Endothelial cell of umbilical vein (primary cell): ENCODE measurements at regions not wholly inside any gene's neighbourhood (a gene's known extent, or its start where the extent isn't known, plus 50 kb on each side); places are given as distances from the start of the nearest gene placed in this dataset.

Experiments used
- BruUV-seq: library from RNA; stranded (reverse); fragments of 400-500 nt; replicated peaks from 2 replicates; lab custom pipeline; 2021; lab: Mats Ljungman, UMichigan
- CTCF ChIA-PET: fragments of 300-600, 350-600 bp; sonication (Branson Sonifier 250); formaldehyde crosslinking; loops from one replicate; lab custom pipeline; 2021; ENCODE audit warnings: antibody characterized with exemption, inconsistent platforms; lab: Charles Lee
- POLR2A ChIA-PET: fragments of 300-600, 350-600 bp; sonication (Branson Sonifier 250); formaldehyde crosslinking; loops from one replicate; lab custom pipeline; 2021; ENCODE audit warnings: antibody characterized with exemption, inconsistent platforms; lab: Charles Lee
- DNase-seq: peaks from one replicate; pipeline ENCODE4 v3.0.0-alpha.2; 2011; ENCODE audit warnings: low read depth, low spot score
- FAIRE-seq: peaks from 2 replicates; lab custom pipeline; 2011; peaks lifted over from hg19 to GRCh38; lab: Jason Lieb, UNC
- H2AFZ ChIP-seq: 2 replicates; pipeline ENCODE4 v1.6.0; 2012; ENCODE audit warnings: low read depth, low read length, control low read depth, inconsistent platforms
- H3K27ac ChIP-seq: 2 replicates; pipeline ENCODE4 v1.5.1; 2011; ENCODE audit warnings: low read depth, mild to moderate bottlenecking, control low read depth, low read length, moderate library complexity; ENCODE audit not compliant: insufficient read depth
- H3K27me3 ChIP-seq, 2 experiments: 2 replicates each; pipeline versions ENCODE4 v1.6.0 to v1.6.1; 2011; ENCODE audit warnings: low read length in 2 of 2, mixed read lengths in 1 of 2; ENCODE audit not compliant: control insufficient read depth in 2 of 2, insufficient read depth in 2 of 2
- H3K36me3 ChIP-seq, 2 experiments: 2 replicates in 1 of 2; 3 replicates in 1 of 2; pipeline ENCODE4 v1.5.1; 2011; ENCODE audit warnings: low read length in 2 of 2, mild to moderate bottlenecking in 1 of 2, moderate library complexity in 1 of 2; ENCODE audit not compliant: control insufficient read depth in 2 of 2, insufficient read depth in 2 of 2; ENCODE audit errors: extremely low read depth in 1 of 2
- H3K4me1 ChIP-seq: 3 replicates; pipeline ENCODE4 v1.5.1; 2011; ENCODE audit warnings: mild to moderate bottlenecking, low read length; ENCODE audit not compliant: control insufficient read depth, insufficient read depth; ENCODE audit errors: extremely low read depth
- H3K4me2 ChIP-seq: 2 replicates; pipeline ENCODE4 v1.6.1; 2011; ENCODE audit warnings: low read length, control low read depth, mixed read lengths; ENCODE audit not compliant: insufficient read depth
- H3K4me3 ChIP-seq, 3 experiments: fragments of 200-600 bp in 1 of 3; sonication (generic), shearing (Covaris generic) in 1 of 3; replicated peaks in 1 of 3; 2 replicates each; pipeline ENCODE4 v1.5.1; 2011 to 2016; ENCODE audit warnings: control low read depth in 3 of 3, low read length in 3 of 3, mild to moderate bottlenecking in 2 of 3, inconsistent platforms in 1 of 3, low read depth in 1 of 3, moderate library complexity in 1 of 3; ENCODE audit not compliant: insufficient read depth in 1 of 3
- H3K79me2 ChIP-seq: 2 replicates; pipeline ENCODE4 v1.6.0; 2012; ENCODE audit warnings: low read length, inconsistent platforms; ENCODE audit not compliant: control insufficient read depth, insufficient read depth
- H3K9ac ChIP-seq: replicated peaks from 2 replicates; pipeline ENCODE3; 2011; ENCODE audit warnings: low read length, control low read depth; ENCODE audit not compliant: insufficient read depth; ENCODE audit errors: extremely low read depth
- H3K9me1 ChIP-seq: replicated peaks from 3 replicates; pipeline ENCODE4 v1.6.0; 2011; ENCODE audit warnings: mild to moderate bottlenecking, low read length; ENCODE audit not compliant: control insufficient read depth, insufficient read depth; ENCODE audit errors: extremely low read depth
- H3K9me3 ChIP-seq: replicated peaks from 2 replicates; pipeline ENCODE4 v1.5.1; 2012; ENCODE audit warnings: low read length, inconsistent platforms; ENCODE audit not compliant: control insufficient read depth, insufficient read depth
- H4K20me1 ChIP-seq: replicated peaks from 2 replicates; pipeline ENCODE3; 2011; ENCODE audit warnings: mild to moderate bottlenecking, low read length; ENCODE audit not compliant: control insufficient read depth, insufficient read depth; ENCODE audit errors: extremely low read depth
- CTCF ChIP-seq, 2 donors: IDR thresholded peaks; 1 replicate in 1 of 2; 2 replicates in 1 of 2; pipeline ENCODE4 v1.5.1; 2011; ENCODE audit warnings: low read length in 2 of 2, mild to moderate bottlenecking in 2 of 2, moderate library complexity in 2 of 2, control low read depth in 1 of 2, inconsistent platforms in 1 of 2, low read depth in 1 of 2; ENCODE audit not compliant: insufficient read depth in 1 of 2; ENCODE audit errors: extremely low read depth in 1 of 2
- EZH2 ChIP-seq: IDR thresholded peaks from 2 replicates; pipeline ENCODE4 v1.6.1; 2012; ENCODE audit warnings: borderline replicate concordance, low read depth, mild to moderate bottlenecking, moderate library complexity, low read length, inconsistent platforms; ENCODE audit not compliant: severe bottlenecking
- FOS ChIP-seq: IDR thresholded peaks from 2 replicates; pipeline ENCODE4 v1.6.1; 2011; ENCODE audit warnings: mild to moderate bottlenecking, low read length, moderate library complexity, borderline replicate concordance; ENCODE audit not compliant: insufficient read depth
- GATA2 ChIP-seq: IDR thresholded peaks from 2 replicates; pipeline ENCODE4 v1.7.0; 2011; ENCODE audit warnings: low read depth, mild to moderate bottlenecking, moderate library complexity, mixed read lengths, low read length; ENCODE audit not compliant: insufficient read length, insufficient read depth
- JUN ChIP-seq: IDR thresholded peaks from 2 replicates; pipeline ENCODE4 v1.6.1; 2011; ENCODE audit warnings: borderline replicate concordance, low read depth; ENCODE audit not compliant: insufficient read length, insufficient read depth
- MAX ChIP-seq: IDR thresholded peaks from 2 replicates; pipeline ENCODE4 v1.6.1; 2011; ENCODE audit not compliant: insufficient read depth, insufficient read length
- MYC ChIP-seq: IDR thresholded peaks from one replicate; pipeline ENCODE4 v1.6.1; 2011; ENCODE audit warnings: mild to moderate bottlenecking, low read depth, low read length
- POLR2A ChIP-seq: IDR thresholded peaks from 2 replicates; pipeline ENCODE4 v1.6.1; 2012; ENCODE audit warnings: low read depth, mild to moderate bottlenecking, control low read depth, low read length
- POLR2AphosphoS5 ChIP-seq: IDR thresholded peaks from 2 replicates; pipeline ENCODE4 v1.6.1; 2012; ENCODE audit warnings: low read depth, mild to moderate bottlenecking, control low read depth, low read length, moderate library complexity; ENCODE audit not compliant: insufficient read depth
- dilution Hi-C: fragments of 300-500 bp; cut with MboI; formaldehyde crosslinking; loops from one replicate; pipeline ENCODE4 v1.15.0; 2019; ENCODE audit warnings: low sequenced_read_pairs; ENCODE audit not compliant: extremely low pct_ligation_motif_present
- intact Hi-C: fragments of 100-400 bp; cut with micrococcal nuclease; formaldehyde crosslinking; loops from one replicate; pipeline ENCODE4 v1.10.0; 2022

GRCh38 chr3:88589138-88589537 is 439.4 kb downstream of the C3orf38 start:
- Histone ChIP-seq H2AFZ (no peak overlapping the region), H3K4me3 (no peak overlapping the region), H3K4me1 (no peaks in the 10 kb centered on the region), H4K20me1 (no peaks in the 10 kb centered on the region), H3K9me1 (no peaks in the 10 kb centered on the region), H3K9me3 (peaks cover 2% of the 10 kb centered on the region), H3K27ac (no peak overlapping the region), H3K36me3 (no peaks in the 10 kb centered on the region), H3K4me2 (no peak overlapping the region), H3K27me3 (no peaks in the 10 kb centered on the region), H3K9ac (no peak overlapping the region), H3K79me2 (no peaks in the 10 kb centered on the region)
- intact Hi-C loops (no loop called here), dilution Hi-C loops (no loop called here)
- POLR2A ChIA-PET: no interaction called here
- no peak for FAIRE-seq
- CTCF ChIA-PET: no interaction called here
- DNase-seq: no peak
- no peak for TF ChIP-seq EZH2
- TF ChIP-seq FOS: no peak
- TF ChIP-seq POLR2AphosphoS5: no peak
- TF ChIP-seq MAX: no peak
- TF ChIP-seq CTCF (IDR thresholded peaks at IDR 0.05; ENCODE audit: extremely low read depth in 1 of 2, insufficient read depth in 1 of 2, low read depth in 1 of 2, low read length in 2 of 2): no peak
- no peak for TF ChIP-seq JUN
- no peak for TF ChIP-seq GATA2
- no peak for TF ChIP-seq POLR2A
- TF ChIP-seq MYC: no peak
- no TSS peak for BruUV-seq
